Natural killer cell (primary cell): ENCODE measurements at regions not wholly inside any gene's neighbourhood (a gene's known extent, or its start where the extent isn't known, plus 50 kb on each side); places are given as distances from the start of the nearest gene placed in this dataset.
"Not testable (repeated sequence)": the region's sequence is repeated elsewhere in the genome, so short reads cannot be mapped to it uniquely, and the experiment has no call there.

ENCODE experiments used
- ATAC-seq, 3 donors: fragments of 150-1000 bp in 2 of 3; fragments of 200-7000 bp in 1 of 3; cut with Tn5 transposase; 1 replicate in 1 of 3; 2 replicates in 2 of 3; pipeline ENCODE4 v1.10.0; 2021; ENCODE audit warnings: mild to moderate bottlenecking in 2 of 3, moderate library complexity in 2 of 3
- DNase-seq, 2 donors: peaks; one replicate each; pipeline versions ENCODE4 v3.0.0 to v3.0.0-alpha.2; 2013 to 2021; ENCODE audit warnings: mixed read lengths in 1 of 2
- H3K27ac ChIP-seq: one replicate; pipeline ENCODE4 v1.5.1; 2013; ENCODE audit warnings: mild to moderate bottlenecking, low read length
- H3K27me3 ChIP-seq: one replicate; pipeline ENCODE4 v1.6.1; 2013; ENCODE audit warnings: low read length; ENCODE audit not compliant: control insufficient read depth, insufficient read depth
- H3K36me3 ChIP-seq: one replicate; pipeline ENCODE4 v1.6.1; 2013; ENCODE audit warnings: low read length; ENCODE audit not compliant: control insufficient read depth, insufficient read depth
- H3K4me1 ChIP-seq: one replicate; pipeline ENCODE4 v1.6.1; 2013; ENCODE audit warnings: low read length; ENCODE audit not compliant: control insufficient read depth, insufficient read depth
- H3K4me3 ChIP-seq: one replicate; pipeline ENCODE4 v1.5.1; 2013; ENCODE audit warnings: low read length
- H3K9me3 ChIP-seq: one replicate; pipeline ENCODE4 v1.6.1; 2013; ENCODE audit warnings: low read length; ENCODE audit not compliant: control insufficient read depth, insufficient read depth
- H3K27ac Mint-ChIP-seq, 2 donors: one replicate each; pipeline ENCODE4 v1.8.0; 2022; ENCODE audit warnings: mild to moderate bottlenecking in 2 of 2, mixed read lengths in 2 of 2, moderate library complexity in 1 of 2
- H3K27me3 Mint-ChIP-seq, 2 donors: one replicate each; pipeline ENCODE4 v1.8.0; 2022; ENCODE audit warnings: low read depth in 2 of 2, mixed read lengths in 2 of 2
- H3K36me3 Mint-ChIP-seq: one replicate; pipeline ENCODE4 v1.8.0; 2022; ENCODE audit warnings: mixed read lengths
- H3K4me1 Mint-ChIP-seq, 2 donors: one replicate each; pipeline ENCODE4 v1.8.0; 2022; ENCODE audit warnings: mixed read lengths in 2 of 2
- H3K4me3 Mint-ChIP-seq: one replicate; pipeline ENCODE4 v1.8.0; 2022; ENCODE audit warnings: mild to moderate bottlenecking, moderate library complexity, mixed read lengths
- H3K9me3 Mint-ChIP-seq, 2 donors: one replicate each; pipeline ENCODE4 v1.8.0; 2022; ENCODE audit warnings: mixed read lengths in 2 of 2
- CTCF ChIP-seq: fragments of 200-600 bp; IDR thresholded peaks from one replicate; pipeline ENCODE4 v1.8.0; 2022; ENCODE audit warnings: antibody characterized with exemption
- WGBS: methylation state at CpG from one replicate; pipeline ENCODE4 v1.1.7; 2013; ENCODE audit warnings: missing lambda C conversion rate; ENCODE audit not compliant: insufficient coverage; 5-methylcytosine and 5-hydroxymethylcytosine counted together
- intact Hi-C: fragments of 100-400 bp; cut with micrococcal nuclease; formaldehyde crosslinking; loops from one replicate; pipeline ENCODE4 v1.14.2; 2022

- peak; percentile 75 to 86 (median 85) for ATAC-seq
- peak; percentile 72 to 74 for DNase-seq
- Histone ChIP-seq H3K27ac (no peak overlapping the region), H3K4me1 (peaks cover 54% of the 10 kb centered on the region), H3K36me3 (no peaks in the 10 kb centered on the region), H3K27me3 (no peaks in the 10 kb centered on the region), H3K4me3 (no peak overlapping the region), H3K9me3 (peaks cover 11% of the 10 kb centered on the region)
- no peaks in the 10 kb centered on the region for H3K36me3 Mint-ChIP-seq
- WGBS, result 31% methylated on average over 12 of the region's 12 CpGs
- intact Hi-C loops, result loop anchor here (1.0 kb wide), 1 partner anchor 9 kb away; no protein-coding TSS in a partner anchor
- peaks cover 12 to 19% of the 10 kb centered on the region in 2 donors for H3K27me3 Mint-ChIP-seq
- H3K27ac Mint-ChIP-seq, result peak overlapping the region; percentile 7 to 88
- peak overlapping the region; percentile 45 for H3K4me3 Mint-ChIP-seq
- no peaks in the 10 kb centered on the region for H3K9me3 Mint-ChIP-seq
- peaks cover 41 to 43% of the 10 kb centered on the region in 2 donors for H3K4me1 Mint-ChIP-seq
- TF ChIP-seq CTCF, result no peak
Observed at GRCh38 chr17:77834170-77835115, 124.1 kb upstream of the TNRC6C start.

- H3K27me3 ChIP-seq, result no peaks in the 10 kb centered on the region
- no peaks in the 10 kb centered on the region for H3K36me3 ChIP-seq
- no peaks in the 10 kb centered on the region for H3K36me3 Mint-ChIP-seq
- no peaks in the 10 kb centered on the region for H3K9me3 Mint-ChIP-seq
- intact Hi-C loops, result loop anchor here (1.0 to 2.0 kb wide), 3 partner anchors 45 to 122 kb away; partner anchors contain the start of gene TNRC6C
- no peak overlapping the region for H3K4me3 ChIP-seq
- WGBS, result 64% methylated on average over 2 of the region's 3 CpGs
- H3K27ac ChIP-seq, result peak overlapping the region; percentile 44
- DNase-seq (peak; percentile 34 to 68), ATAC-seq (peak; percentile 72 to 87 (median 83))
- peaks cover 10 to 22% of the 10 kb centered on the region in 2 donors for H3K27me3 Mint-ChIP-seq
- H3K9me3 ChIP-seq, result peaks cover 11% of the 10 kb centered on the region
- H3K4me3 Mint-ChIP-seq, result peak overlapping the region; percentile 72
- peaks cover 48% of the 10 kb centered on the region for H3K4me1 ChIP-seq
- TF ChIP-seq CTCF, result no peak
- H3K27ac Mint-ChIP-seq, result peak overlapping the region; percentile 80 to 90
- H3K4me1 Mint-ChIP-seq, result peaks cover 45 to 58% of the 10 kb centered on the region in 2 donors
Observed at GRCh38 chr17:77836557-77837041, 121.9 kb upstream of the TNRC6C start.

GRCh38 chr17:77837072-77837471, 121.4 kb upstream of the TNRC6C start:
- not testable (repeated sequence) for H3K27me3 ChIP-seq, H3K36me3 ChIP-seq, DNase-seq, H3K4me3 ChIP-seq, H3K36me3 Mint-ChIP-seq, ATAC-seq, H3K9me3 Mint-ChIP-seq
- WGBS, result 71% methylated on average over 5 of the region's 5 CpGs
- Histone ChIP-seq H3K9me3 (peaks cover 11% of the 10 kb centered on the region), H3K4me1 (peaks cover 53% of the 10 kb centered on the region), H3K27ac (peak overlapping the region; percentile 44)
- peak overlapping the region; percentile 80 to 90 for H3K27ac Mint-ChIP-seq
- H3K27me3 Mint-ChIP-seq, result peaks cover 6 to 19% of the 10 kb centered on the region in 2 donors
- H3K4me1 Mint-ChIP-seq, result peaks cover 49 to 62% of the 10 kb centered on the region in 2 donors
- intact Hi-C loops, result loop anchor here (2.0 kb wide), 1 partner anchor 122 kb away; the partner anchor contains the start of gene TNRC6C
- H3K4me3 Mint-ChIP-seq, result peak overlapping the region; percentile 72

- Histone ChIP-seq H3K36me3 (no peaks in the 10 kb centered on the region), H3K4me3 (no peak overlapping the region), H3K27me3 (no peaks in the 10 kb centered on the region), H3K27ac (no peak overlapping the region), H3K4me1 (peaks cover 61% of the 10 kb centered on the region), H3K9me3 (peaks cover 11% of the 10 kb centered on the region)
- no peak overlapping the region for H3K27ac Mint-ChIP-seq
- H3K36me3 Mint-ChIP-seq, result no peaks in the 10 kb centered on the region
- ATAC-seq (no peak), DNase-seq (no peak)
- no peaks in the 10 kb centered on the region for H3K9me3 Mint-ChIP-seq
- peaks cover 58 to 71% of the 10 kb centered on the region in 2 donors for H3K4me1 Mint-ChIP-seq
- no peak for TF ChIP-seq CTCF
- no peak overlapping the region for H3K4me3 Mint-ChIP-seq
- over 99% methylated on average over 6 of the region's 9 CpGs for WGBS
- intact Hi-C loops, result loop anchor here (2.0 kb wide), 1 partner anchor 121 kb away; the partner anchor contains the start of gene TNRC6C
- peaks cover 0 to 16% of the 10 kb centered on the region in 2 donors for H3K27me3 Mint-ChIP-seq
Observed at GRCh38 chr17:77837917-77838316, 120.6 kb upstream of the TNRC6C start.
